ENCODE measurements at regions not wholly inside any gene's neighbourhood (a gene's known extent, or its start where the extent isn't known, plus 50 kb on each side); places are given as distances from the start of the nearest gene placed in this dataset.

GRCh38 chr6:142570221-142570671 is 268.4 kb downstream of the ADGRG6 start:
- no peak overlapping the region for H3K4me3 ChIP-seq (ENCODE audit: insufficient read length, low read depth)
- peaks cover 16% of the 10 kb centered on the region; the same call in 1 of the 2 replicates for H3K9me3 ChIP-seq (ENCODE audit: insufficient read depth, low read length)
- no peaks in the 10 kb centered on the region for H3K27me3 ChIP-seq (ENCODE audit: insufficient read depth, insufficient read length)
- DNase-seq (ENCODE audit: low read depth, low spot score): no peak
- no peak overlapping the region for H3K9ac ChIP-seq (ENCODE audit: insufficient read length, low read depth)
- H3K36me3 ChIP-seq (ENCODE audit: insufficient read depth, insufficient read length, low read length): no peaks in the 10 kb centered on the region
- no peaks in the 10 kb centered on the region for H3K4me1 ChIP-seq (ENCODE audit: insufficient read depth, insufficient read length)
- TF ChIP-seq SUZ12 (IDR thresholded peaks at IDR 0.05; ENCODE audit: extremely low read depth, insufficient read depth, insufficient read length) (no peak), ZNF274 (IDR thresholded peaks at IDR 0.05; ENCODE audit: low read depth, low read length) (no peak), YY1 (IDR thresholded peaks at IDR 0.05; ENCODE audit: insufficient read depth, insufficient read length) (no peak)

- no peaks in the 10 kb centered on the region for H3K27me3 ChIP-seq (ENCODE audit: insufficient read depth, insufficient read length)
Measured at GRCh38 chr6:142592876-142593275, 291.1 kb downstream of the ADGRG6 start.

GRCh38 chr6:142597836-142598235 is 296.0 kb downstream of the ADGRG6 start:
- H3K36me3 ChIP-seq (ENCODE audit: insufficient read depth, insufficient read length, low read length): no peaks in the 10 kb centered on the region
- no peaks in the 10 kb centered on the region for H3K4me1 ChIP-seq (ENCODE audit: insufficient read depth, insufficient read length)
- H3K9me3 ChIP-seq (ENCODE audit: insufficient read depth, low read length): peaks cover 4% of the 10 kb centered on the region; the same call in 1 of the 2 replicates
- H3K27me3 ChIP-seq (ENCODE audit: insufficient read depth, insufficient read length): no peaks in the 10 kb centered on the region
- H3K4me3 ChIP-seq (ENCODE audit: insufficient read length, low read depth): no peak overlapping the region
- no peak overlapping the region for H3K9ac ChIP-seq (ENCODE audit: insufficient read length, low read depth)
- no peak for TF ChIP-seq YY1 (IDR thresholded peaks at IDR 0.05; ENCODE audit: insufficient read depth, insufficient read length)
- no peak for TF ChIP-seq ZNF274 (IDR thresholded peaks at IDR 0.05; ENCODE audit: low read depth, low read length)
- no peak for TF ChIP-seq SUZ12 (IDR thresholded peaks at IDR 0.05; ENCODE audit: extremely low read depth, insufficient read depth, insufficient read length)
- no peak for DNase-seq (ENCODE audit: low read depth, low spot score)

More at GRCh38 chr6:142592876-142593275, 291.1 kb downstream of the ADGRG6 start:
- Histone ChIP-seq H3K4me1 (ENCODE audit: insufficient read depth, insufficient read length) (no peaks in the 10 kb centered on the region), H3K9ac (ENCODE audit: insufficient read length, low read depth) (no peak overlapping the region), H3K9me3 (ENCODE audit: insufficient read depth, low read length) (no peaks in the 10 kb centered on the region; the same call in 1 of the 2 replicates), H3K36me3 (ENCODE audit: insufficient read depth, insufficient read length, low read length) (no peaks in the 10 kb centered on the region), H3K4me3 (ENCODE audit: insufficient read length, low read depth) (no peak overlapping the region)
- DNase-seq (ENCODE audit: low read depth, low spot score): no peak
- TF ChIP-seq ZNF274 (IDR thresholded peaks at IDR 0.05; ENCODE audit: low read depth, low read length) (no peak), SUZ12 (IDR thresholded peaks at IDR 0.05; ENCODE audit: extremely low read depth, insufficient read depth, insufficient read length) (no peak), YY1 (IDR thresholded peaks at IDR 0.05; ENCODE audit: insufficient read depth, insufficient read length) (no peak)

DNA sequence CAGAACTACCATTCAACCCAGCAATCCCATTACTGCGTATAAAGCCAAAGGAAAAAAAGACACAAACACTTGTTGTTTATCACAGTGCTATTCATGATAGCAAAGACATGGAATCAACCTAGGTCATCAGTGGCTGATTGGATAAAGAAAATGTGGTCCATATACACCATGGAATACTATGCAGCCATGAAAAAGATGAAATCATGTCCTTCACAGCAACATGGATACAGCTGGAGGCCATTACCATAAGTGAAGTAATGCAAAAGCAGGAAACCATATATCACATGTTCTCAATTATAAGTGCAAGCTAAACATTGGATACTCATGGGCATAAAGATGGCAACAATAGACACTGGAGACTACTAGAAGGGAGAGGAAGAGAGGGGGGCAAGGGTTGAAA is 299.6 kb downstream of the ADGRG6 start:
- no peaks in the 10 kb centered on the region for H3K4me1 ChIP-seq (ENCODE audit: insufficient read depth, insufficient read length)
- H3K27me3 ChIP-seq (ENCODE audit: insufficient read depth, insufficient read length): no peaks in the 10 kb centered on the region

GRCh38 chr6:142602972-142603371 is 301.2 kb downstream of the ADGRG6 start:
- H3K36me3 ChIP-seq (ENCODE audit: insufficient read depth, insufficient read length, low read length): no peaks in the 10 kb centered on the region
- no peaks in the 10 kb centered on the region for H3K4me1 ChIP-seq (ENCODE audit: insufficient read depth, insufficient read length)
- no peak overlapping the region for H3K9ac ChIP-seq (ENCODE audit: insufficient read length, low read depth)
- no peaks in the 10 kb centered on the region for H3K27me3 ChIP-seq (ENCODE audit: insufficient read depth, insufficient read length)
- TF ChIP-seq YY1 (IDR thresholded peaks at IDR 0.05; ENCODE audit: insufficient read depth, insufficient read length) (no peak), ZNF274 (IDR thresholded peaks at IDR 0.05; ENCODE audit: low read depth, low read length) (no peak), SUZ12 (IDR thresholded peaks at IDR 0.05; ENCODE audit: extremely low read depth, insufficient read depth, insufficient read length) (no peak)
- peaks cover 4% of the 10 kb centered on the region; the same call in 1 of the 2 replicates for H3K9me3 ChIP-seq (ENCODE audit: insufficient read depth, low read length)
- no peak for DNase-seq (ENCODE audit: low read depth, low spot score)
- H3K4me3 ChIP-seq (ENCODE audit: insufficient read length, low read depth): no peak overlapping the region

More for the DNA sequence above, 299.6 kb downstream of the ADGRG6 start:
- Histone ChIP-seq H3K9me3 (ENCODE audit: insufficient read depth, low read length) (peaks cover 4% of the 10 kb centered on the region; the same call in 1 of the 2 replicates), H3K4me3 (ENCODE audit: insufficient read length, low read depth) (no peak overlapping the region), H3K36me3 (ENCODE audit: insufficient read depth, insufficient read length, low read length) (no peaks in the 10 kb centered on the region), H3K9ac (ENCODE audit: insufficient read length, low read depth) (no peak overlapping the region)
- TF ChIP-seq SUZ12 (IDR thresholded peaks at IDR 0.05; ENCODE audit: extremely low read depth, insufficient read depth, insufficient read length): no peak
- no peak for DNase-seq (ENCODE audit: low read depth, low spot score)

DNA sequence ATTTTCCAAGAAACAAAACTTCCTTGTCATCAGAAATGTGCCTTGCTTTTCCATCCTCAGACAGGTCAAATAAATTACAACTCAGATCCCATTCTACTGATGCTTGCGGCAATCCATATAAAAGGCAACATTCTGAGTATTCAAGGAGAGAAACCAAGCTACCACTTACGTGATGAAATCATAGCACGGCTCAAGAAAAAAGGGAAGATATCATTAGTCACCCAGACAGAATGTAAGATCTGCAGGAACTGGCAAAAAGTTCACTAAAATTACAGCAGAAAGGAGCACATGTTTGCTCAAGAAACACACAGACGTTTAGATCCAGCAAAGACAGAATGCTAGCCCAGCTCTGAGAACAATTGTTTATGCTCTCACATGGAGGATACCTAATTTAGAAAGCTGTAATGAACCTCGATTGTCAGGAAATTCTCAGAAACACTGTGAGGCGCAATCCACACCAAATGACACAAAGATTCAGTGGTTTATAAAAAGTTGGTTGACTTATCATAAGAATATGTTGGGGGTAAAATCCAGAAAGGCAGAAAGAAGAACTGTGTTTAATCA is 304.2 kb downstream of the ADGRG6 start:
- no peak for DNase-seq (ENCODE audit: low read depth, low spot score)
- Histone ChIP-seq H3K9me3 (ENCODE audit: insufficient read depth, low read length) (peaks cover 4% of the 10 kb centered on the region; the same call in 1 of the 2 replicates), H3K9ac (ENCODE audit: insufficient read length, low read depth) (no peak overlapping the region), H3K27me3 (ENCODE audit: insufficient read depth, insufficient read length) (no peaks in the 10 kb centered on the region), H3K36me3 (ENCODE audit: insufficient read depth, insufficient read length, low read length) (no peaks in the 10 kb centered on the region), H3K4me3 (ENCODE audit: insufficient read length, low read depth) (no peak overlapping the region), H3K4me1 (ENCODE audit: insufficient read depth, insufficient read length) (no peaks in the 10 kb centered on the region)
- TF ChIP-seq ZNF274 (IDR thresholded peaks at IDR 0.05; ENCODE audit: low read depth, low read length): no peak
- TF ChIP-seq YY1 (IDR thresholded peaks at IDR 0.05; ENCODE audit: insufficient read depth, insufficient read length): no peak
- TF ChIP-seq SUZ12 (IDR thresholded peaks at IDR 0.05; ENCODE audit: extremely low read depth, insufficient read depth, insufficient read length): no peak

DNA sequence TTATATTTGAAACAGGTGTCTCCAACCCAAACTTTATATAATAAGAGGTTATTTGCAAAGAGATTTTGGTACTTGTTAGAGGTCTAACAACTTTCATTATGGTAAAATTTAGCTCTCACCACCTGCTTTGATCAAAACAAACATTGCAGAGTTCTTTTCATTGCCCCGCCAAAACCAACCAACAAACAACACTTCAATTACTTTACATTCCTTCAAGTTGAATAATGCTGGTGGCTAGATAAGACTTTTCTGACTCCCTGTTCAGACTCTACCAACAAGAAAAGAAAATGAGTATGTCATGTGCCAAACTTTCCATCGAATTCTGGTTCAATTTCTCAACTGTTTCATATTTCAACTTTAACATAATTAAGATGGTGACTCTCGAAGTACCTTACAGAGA is 311.1 kb downstream of the ADGRG6 start:
- no peaks in the 10 kb centered on the region for H3K4me1 ChIP-seq (ENCODE audit: insufficient read depth, insufficient read length)
- H3K9me3 ChIP-seq (ENCODE audit: insufficient read depth, low read length): no peaks in the 10 kb centered on the region
- no peaks in the 10 kb centered on the region for H3K36me3 ChIP-seq (ENCODE audit: insufficient read depth, insufficient read length, low read length)
- H3K9ac ChIP-seq (ENCODE audit: insufficient read length, low read depth): no peak overlapping the region
- DNase-seq (ENCODE audit: low read depth, low spot score): no peak
- H3K27me3 ChIP-seq (ENCODE audit: insufficient read depth, insufficient read length): no peaks in the 10 kb centered on the region
- TF ChIP-seq SUZ12 (IDR thresholded peaks at IDR 0.05; ENCODE audit: extremely low read depth, insufficient read depth, insufficient read length): no peak
- no peak for TF ChIP-seq ZNF274 (IDR thresholded peaks at IDR 0.05; ENCODE audit: low read depth, low read length)
- TF ChIP-seq YY1 (IDR thresholded peaks at IDR 0.05; ENCODE audit: insufficient read depth, insufficient read length): no peak
- H3K4me3 ChIP-seq (ENCODE audit: insufficient read length, low read depth): no peak overlapping the region
